ENCODE measurements at regions not wholly inside any gene's neighbourhood (a gene's known extent, or its start where the extent isn't known, plus 50 kb on each side); places are given as distances from the start of the nearest gene placed in this dataset.

GRCh38 chr12:111112311-111113098, 192.1 kb upstream of the MYL2 start:
- no peak for TF ChIP-seq CTCF (IDR thresholded peaks at IDR 0.05; ENCODE audit: control insufficient read depth, extremely low read depth, insufficient read depth)
- H3K4me3 ChIP-seq (ENCODE audit: low read depth, low read length): no peak overlapping the region
- DNase-seq (ENCODE audit: low read depth): no peak

GRCh38 chr12:111111681-111112080, 191.3 kb upstream of the MYL2 start:
- no peak for DNase-seq (ENCODE audit: low read depth)
- H3K4me3 ChIP-seq (ENCODE audit: low read depth, low read length): no peak overlapping the region
- no peak for TF ChIP-seq CTCF (IDR thresholded peaks at IDR 0.05; ENCODE audit: control insufficient read depth, extremely low read depth, insufficient read depth)

- no peak overlapping the region for H3K4me3 ChIP-seq (ENCODE audit: low read depth, low read length)
- no peak for DNase-seq (ENCODE audit: low read depth)
- no peak for TF ChIP-seq CTCF (IDR thresholded peaks at IDR 0.05; ENCODE audit: control insufficient read depth, extremely low read depth, insufficient read depth)
These were observed 190.2 kb upstream of the MYL2 start for GRCh38 chr12:111110556-111110955.

GRCh38 chr12:111108726-111109125, 188.3 kb upstream of the MYL2 start:
- DNase-seq (ENCODE audit: low read depth): no peak
- TF ChIP-seq CTCF (IDR thresholded peaks at IDR 0.05; ENCODE audit: control insufficient read depth, extremely low read depth, insufficient read depth): no peak
- H3K4me3 ChIP-seq (ENCODE audit: low read depth, low read length): no peak overlapping the region

DNA sequence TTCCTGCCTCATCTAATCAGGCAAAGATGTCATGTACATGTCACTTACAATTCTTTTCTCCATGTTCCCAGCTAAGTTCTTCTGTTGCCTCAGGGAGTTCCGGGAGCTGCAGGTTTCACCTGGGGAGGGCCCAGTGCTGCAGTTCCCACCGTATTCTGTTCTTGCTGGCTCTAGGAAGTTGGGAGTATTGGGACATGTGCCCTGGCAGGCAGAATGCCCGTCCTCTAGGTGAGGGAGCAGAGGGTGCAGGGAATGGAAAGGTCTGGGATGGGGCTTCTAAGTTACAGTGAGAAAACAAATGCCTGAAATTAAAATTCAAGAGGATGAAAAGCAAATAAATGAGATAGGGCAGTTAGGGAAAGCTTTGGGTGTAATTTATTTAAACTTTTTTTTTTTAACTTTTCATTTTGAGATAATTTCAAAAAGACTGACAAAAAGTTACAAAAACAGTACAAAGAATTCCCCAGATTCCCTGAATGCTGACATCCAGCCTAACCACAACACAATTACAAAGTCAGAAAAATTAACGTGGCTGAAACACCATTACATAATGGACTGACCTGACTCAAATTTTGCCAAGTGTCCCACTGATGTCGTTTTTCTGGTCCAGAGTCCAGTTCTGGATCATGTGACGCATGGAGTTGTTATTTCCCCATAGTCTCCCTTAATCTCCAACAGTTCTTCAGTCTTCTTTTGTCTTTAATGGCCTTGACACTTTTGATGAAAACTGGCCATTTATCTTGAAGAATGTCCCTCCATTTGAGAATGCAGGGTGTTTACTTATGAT, 187.2 kb upstream of the MYL2 start:
- no peak for TF ChIP-seq CTCF (IDR thresholded peaks at IDR 0.05; ENCODE audit: control insufficient read depth, extremely low read depth, insufficient read depth)
- H3K4me3 ChIP-seq (ENCODE audit: low read depth, low read length): no peak overlapping the region
- no peak for DNase-seq (ENCODE audit: low read depth)

DNA sequence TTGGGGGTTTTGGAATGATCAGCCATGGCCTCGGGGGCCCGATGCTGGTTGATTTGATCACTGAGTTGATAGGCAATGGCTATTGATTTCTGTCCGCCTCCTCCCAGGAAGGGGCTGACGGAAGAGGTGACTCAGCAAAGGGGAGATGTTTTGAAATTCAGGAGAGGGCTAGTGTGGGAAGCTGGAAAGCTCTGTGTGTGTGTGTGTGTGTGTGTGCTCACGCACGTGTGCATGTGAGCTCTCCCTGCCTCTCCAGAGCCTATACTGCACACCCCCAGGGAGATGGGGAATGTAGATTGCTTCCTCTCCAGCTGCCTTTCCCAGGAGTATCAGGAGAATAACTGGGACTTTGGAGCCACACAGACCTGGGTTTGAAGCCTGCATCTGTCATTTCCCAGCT, 184.9 kb upstream of the MYL2 start:
- H3K4me3 ChIP-seq (ENCODE audit: low read depth, low read length): no peak overlapping the region
- no peak for DNase-seq (ENCODE audit: low read depth)
- no peak for TF ChIP-seq CTCF (IDR thresholded peaks at IDR 0.05; ENCODE audit: control insufficient read depth, extremely low read depth, insufficient read depth)
